CD4-positive, alpha-beta T cell (primary cell): ENCODE measurements at regions not wholly inside any gene's neighbourhood (a gene's known extent, or its start where the extent isn't known, plus 50 kb on each side); places are given as distances from the start of the nearest gene placed in this dataset.

Source experiments
- ATAC-seq: fragments of 200-7000 bp; cut with Tn5 transposase; one replicate; pipeline ENCODE4 v1.10.0; 2022; ENCODE audit warnings: mild to moderate bottlenecking; ENCODE audit not compliant: poor library complexity
- CTCF ChIA-PET: fragments of 350-600 bp; sonication (Branson Sonifier 250); formaldehyde crosslinking; loops from one replicate; lab custom pipeline; 2021; ENCODE audit warnings: antibody characterized with exemption, inconsistent platforms; lab: Charles Lee
- POLR2A ChIA-PET: fragments of 350-600 bp; sonication (Branson Sonifier 250); formaldehyde crosslinking; loops from one replicate; lab custom pipeline; 2021; ENCODE audit warnings: antibody characterized with exemption, inconsistent platforms; lab: Charles Lee
- DNase-seq, 14 experiments: peaks; one replicate each; pipeline ENCODE4 v3.0.0-alpha.2; 2013 to 2020; ENCODE audit warnings: mixed read lengths in 2 of 14
- H3K27ac ChIP-seq, 2 donors: one replicate each; pipeline versions ENCODE4 v1.5.1 to v1.7.0; 2013; ENCODE audit warnings: low read length in 2 of 2, low read depth in 1 of 2, mild to moderate bottlenecking in 1 of 2
- H3K27me3 ChIP-seq, 2 experiments: 1 replicate in 1 of 2; 2 replicates in 1 of 2; pipeline versions ENCODE4 v1.6.1 to v1.7.0; 2013; ENCODE audit warnings: low read length in 2 of 2, control low read depth in 1 of 2, mild to moderate bottlenecking in 1 of 2, moderate library complexity in 1 of 2; ENCODE audit not compliant: insufficient read depth in 2 of 2, control insufficient read depth in 1 of 2
- H3K36me3 ChIP-seq: one replicate; pipeline ENCODE4 v1.6.1; 2013; ENCODE audit warnings: low read length, control low read depth; ENCODE audit not compliant: insufficient read depth
- H3K4me1 ChIP-seq: one replicate; pipeline ENCODE4 v1.6.1; 2013; ENCODE audit warnings: low read length, control low read depth; ENCODE audit not compliant: insufficient read depth
- H3K4me3 ChIP-seq: one replicate; pipeline ENCODE4 v1.5.1; 2013; ENCODE audit warnings: mild to moderate bottlenecking, low read length, moderate library complexity
- H3K9me3 ChIP-seq, 2 experiments: 1 replicate in 1 of 2; 2 replicates in 1 of 2; pipeline versions ENCODE4 v1.6.1 to v1.7.0; 2013; ENCODE audit warnings: low read length in 2 of 2, mild to moderate bottlenecking in 2 of 2, control low read depth in 1 of 2, moderate library complexity in 1 of 2; ENCODE audit not compliant: control insufficient read depth in 1 of 2, insufficient read depth in 1 of 2
- H3K27ac Mint-ChIP-seq: one replicate; pipeline ENCODE4 v1.8.0; 2020; ENCODE audit warnings: mixed read lengths
- H3K27me3 Mint-ChIP-seq: one replicate; pipeline ENCODE4 v1.8.0; 2021; ENCODE audit warnings: mixed read lengths
- H3K36me3 Mint-ChIP-seq: one replicate; pipeline ENCODE4 v1.8.0; 2021; ENCODE audit warnings: low read depth, mixed read lengths
- H3K4me1 Mint-ChIP-seq: one replicate; pipeline ENCODE4 v1.8.0; 2021; ENCODE audit warnings: low read depth, mixed read lengths
- H3K4me3 Mint-ChIP-seq: one replicate; pipeline ENCODE4 v1.8.0; 2020; ENCODE audit warnings: mild to moderate bottlenecking, mixed read lengths
- H3K9me3 Mint-ChIP-seq: one replicate; pipeline ENCODE4 v1.8.0; 2020; ENCODE audit warnings: mixed read lengths
- CTCF ChIP-seq: fragments of 200-600 bp; IDR thresholded peaks from one replicate; pipeline ENCODE4 v1.8.0; 2022; ENCODE audit warnings: antibody characterized with exemption, mild to moderate bottlenecking
- intact Hi-C, 2 experiments: fragments of 100-400 bp; cut with DNase I in 1 of 2; cut with micrococcal nuclease in 1 of 2; formaldehyde crosslinking; loops; one replicate each; pipeline versions ENCODE4 v1.15.1 to v1.9.0; 2023 to 2025; cut with DNase I, micrococcal nuclease

DNA sequence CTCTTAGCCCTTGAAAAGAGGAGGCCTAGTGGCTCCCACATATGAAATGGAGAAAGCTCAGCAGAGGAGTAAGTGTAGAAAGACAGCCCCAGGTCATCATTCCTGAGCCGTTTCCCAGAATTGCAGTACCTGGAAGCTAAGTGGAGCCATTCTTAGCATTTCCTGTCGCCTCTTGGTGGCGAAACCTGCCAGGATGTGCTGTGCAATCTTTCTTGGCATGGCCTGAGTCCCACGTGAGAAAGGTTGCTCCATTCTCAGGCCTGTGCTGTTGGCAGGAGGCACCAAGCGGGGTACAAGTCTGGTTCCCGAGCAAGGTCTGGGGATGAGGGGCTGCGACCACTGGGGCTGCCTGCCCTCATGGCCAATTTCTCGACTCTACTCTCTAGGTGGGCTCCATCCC, 207.2 kb upstream of the TPM1 start:
- TF ChIP-seq CTCF: no peak
- Mint-ChIP-seq H3K36me3 (no peaks in the 10 kb centered on the region), H3K9me3 (no peaks in the 10 kb centered on the region), H3K4me3 (no peak overlapping the region), H3K27me3 (no peaks in the 10 kb centered on the region), H3K27ac (no peak overlapping the region), H3K4me1 (no peaks in the 10 kb centered on the region)
- H3K27me3 ChIP-seq: peaks cover 0 to 2% of the 10 kb centered on the region in 2 experiments
- ChIA-PET CTCF (no interaction called here), POLR2A (interaction anchor here (0.5 kb wide), 1 partner anchor 582 kb away, joined by 3 read pairs; no protein-coding TSS in a partner anchor)
- no peak overlapping the region for H3K27ac ChIP-seq
- no peak overlapping the region for H3K4me3 ChIP-seq
- no peaks in the 10 kb centered on the region for H3K36me3 ChIP-seq
- H3K9me3 ChIP-seq: no peaks in the 10 kb centered on the region
- intact Hi-C loops: no loop called here
- no peak for ATAC-seq
- no peaks in the 10 kb centered on the region for H3K4me1 ChIP-seq
- DNase-seq: no peak

DNA sequence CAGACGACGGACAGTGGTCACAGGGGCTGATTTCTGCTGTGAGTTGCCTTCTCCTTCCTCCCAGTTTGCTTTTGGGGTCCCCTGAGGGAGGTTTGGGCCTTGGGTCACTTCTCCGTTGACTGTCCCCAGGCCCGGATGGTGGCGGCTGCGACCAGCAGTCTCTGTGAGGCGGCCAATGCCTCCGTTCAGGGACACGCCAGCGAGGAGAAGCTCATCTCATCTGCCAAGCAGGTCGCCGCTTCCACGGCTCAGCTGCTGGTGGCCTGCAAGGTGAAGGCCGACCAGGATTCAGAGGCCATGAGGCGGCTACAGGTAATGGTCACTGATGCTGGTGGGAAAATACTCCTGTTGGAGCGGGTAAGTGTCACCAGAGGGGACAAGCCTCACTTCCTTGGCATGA, 206.8 kb upstream of the TPM1 start:
- no peaks in the 10 kb centered on the region for H3K36me3 ChIP-seq
- no peak overlapping the region for H3K4me3 ChIP-seq
- no peaks in the 10 kb centered on the region for H3K4me1 ChIP-seq
- ATAC-seq (no peak), DNase-seq (no peak)
- Mint-ChIP-seq H3K27ac (no peak overlapping the region), H3K36me3 (no peaks in the 10 kb centered on the region), H3K4me3 (no peak overlapping the region), H3K4me1 (no peaks in the 10 kb centered on the region), H3K27me3 (no peaks in the 10 kb centered on the region), H3K9me3 (no peaks in the 10 kb centered on the region)
- intact Hi-C loops: no loop called here
- no peak for TF ChIP-seq CTCF
- H3K27me3 ChIP-seq: peaks cover 0 to 2% of the 10 kb centered on the region in 2 experiments
- H3K27ac ChIP-seq: no peak overlapping the region
- CTCF ChIA-PET: no interaction called here
- no peaks in the 10 kb centered on the region for H3K9me3 ChIP-seq
- POLR2A ChIA-PET: interaction anchor here (0.5 kb wide), 1 partner anchor 582 kb away, joined by 3 read pairs; no protein-coding TSS in a partner anchor

DNA sequence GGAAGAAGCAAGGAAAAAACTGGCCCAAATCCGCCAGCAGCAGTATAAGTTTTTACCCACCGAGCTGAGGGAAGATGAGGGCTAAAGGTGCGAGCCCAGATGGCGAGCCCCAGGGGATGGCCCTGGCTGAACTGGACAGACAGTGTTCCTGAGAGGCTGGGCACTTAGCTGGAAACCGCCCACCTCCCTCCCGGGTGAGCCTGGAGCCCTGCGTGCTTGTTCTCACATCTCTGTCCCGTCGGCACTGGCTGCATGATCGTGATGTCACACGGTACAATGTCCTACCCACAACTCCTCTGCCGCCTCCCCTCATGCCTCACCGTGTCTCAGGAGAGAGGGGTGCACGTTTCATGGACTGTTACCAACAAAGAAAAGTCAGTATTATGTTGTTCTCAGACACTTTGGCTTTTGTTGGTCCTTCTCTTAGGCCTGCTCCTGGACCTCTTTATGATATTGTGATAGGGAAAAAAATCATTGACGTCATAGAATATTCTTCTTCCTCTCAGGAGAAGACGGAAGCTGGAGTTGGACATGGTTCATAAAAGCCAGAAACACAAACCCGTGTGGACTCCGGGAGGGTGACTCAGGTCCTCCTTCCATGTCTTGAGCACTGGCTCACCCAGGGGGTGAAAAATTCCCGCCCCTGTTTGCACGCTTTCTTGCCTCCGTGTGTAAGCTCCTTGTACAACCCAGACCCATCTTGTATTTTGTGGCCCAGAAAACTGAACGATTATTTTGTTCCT, 201.8 kb upstream of the TPM1 start:
- no peak for TF ChIP-seq CTCF
- ATAC-seq: no peak

More for the DNA sequence above, 201.8 kb upstream of the TPM1 start:
- Mint-ChIP-seq H3K4me1 (no peaks in the 10 kb centered on the region), H3K27me3 (no peaks in the 10 kb centered on the region), H3K9me3 (no peaks in the 10 kb centered on the region), H3K36me3 (no peaks in the 10 kb centered on the region), H3K27ac (no peak overlapping the region), H3K4me3 (no peak overlapping the region)
- Histone ChIP-seq H3K27me3 (peaks cover 0 to 2% of the 10 kb centered on the region in 2 experiments), H3K4me3 (no peak overlapping the region), H3K36me3 (no peaks in the 10 kb centered on the region), H3K27ac (no peak overlapping the region), H3K4me1 (no peaks in the 10 kb centered on the region), H3K9me3 (no peaks in the 10 kb centered on the region)
- ChIA-PET CTCF (no interaction called here), POLR2A (no interaction called here)
- DNase-seq: no peak
- intact Hi-C loops: no loop called here
